Hematopoietic multipotent progenitor cell treated with erythropoietin and hydrocortisone succinate and interleukin-3 and kit ligand, for 6 days (in vitro differentiated cells): ENCODE measurements at regions not wholly inside any gene's neighbourhood (a gene's known extent, or its start where the extent isn't known, plus 50 kb on each side); places are given as distances from the start of the nearest gene placed in this dataset.
A peak's percentile ranks its signal among the peaks of the same experiment; 100 is the strongest.
"Not testable (repeated sequence)": the region's sequence is repeated elsewhere in the genome, so short reads cannot be mapped to it uniquely, and the experiment has no call there.

ENCODE experiments used
- DNase-seq: peaks from one replicate; pipeline ENCODE4 v3.0.0-alpha.2; 2015

DNA sequence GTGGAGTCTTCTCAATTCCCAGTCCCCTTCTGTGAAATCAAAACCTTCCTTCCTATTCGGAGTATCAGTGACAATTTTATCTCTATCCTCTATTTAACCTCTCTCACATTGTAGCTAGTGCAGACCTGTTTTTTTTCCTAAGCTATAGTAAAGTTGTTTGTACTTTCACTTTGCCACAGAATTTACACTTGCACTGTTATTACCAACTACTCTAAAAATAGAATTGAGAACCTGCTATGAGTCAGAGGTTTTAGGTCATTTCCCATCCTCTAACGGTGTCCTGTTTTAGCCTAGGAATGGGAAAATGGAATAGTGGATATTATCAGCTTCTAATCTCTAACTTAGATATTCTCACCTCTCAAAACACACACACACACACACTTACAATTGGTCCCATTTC, 862.7 kb downstream of the NCAM2 start:
- DNase-seq, result no peak

- DNase-seq, result no peak
Measured at GRCh38 chr21:21864321-21864840, 866.2 kb downstream of the NCAM2 start.

DNA sequence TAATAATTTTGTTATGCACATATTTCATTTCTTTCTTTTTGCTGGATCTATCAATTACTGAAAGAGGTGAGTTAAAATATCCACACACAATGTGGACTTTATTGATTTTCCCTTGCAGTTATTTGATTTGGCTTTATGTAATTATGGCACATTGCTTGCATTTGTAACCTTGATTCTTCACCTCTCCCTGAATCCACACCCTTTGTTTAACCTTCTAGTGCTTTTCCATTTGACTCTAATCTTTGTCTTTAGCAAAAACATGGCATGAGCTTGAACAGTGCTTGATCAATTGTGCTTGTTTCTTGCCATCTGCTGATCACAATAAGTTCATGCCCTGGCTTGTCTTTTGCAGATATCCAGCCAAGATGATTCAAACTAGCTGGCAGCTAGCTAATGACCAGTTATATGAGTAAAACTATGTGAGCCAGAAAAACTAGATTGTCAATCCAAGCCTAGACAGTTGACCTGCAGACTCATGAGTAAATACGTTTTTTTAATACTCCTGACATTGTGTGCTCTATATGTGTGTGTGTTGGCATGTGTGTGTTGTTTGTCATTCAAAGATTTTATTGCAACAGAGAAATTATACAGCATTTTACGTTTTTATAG, 899.2 kb downstream of the NCAM2 start:
- DNase-seq, result no peak

DNA sequence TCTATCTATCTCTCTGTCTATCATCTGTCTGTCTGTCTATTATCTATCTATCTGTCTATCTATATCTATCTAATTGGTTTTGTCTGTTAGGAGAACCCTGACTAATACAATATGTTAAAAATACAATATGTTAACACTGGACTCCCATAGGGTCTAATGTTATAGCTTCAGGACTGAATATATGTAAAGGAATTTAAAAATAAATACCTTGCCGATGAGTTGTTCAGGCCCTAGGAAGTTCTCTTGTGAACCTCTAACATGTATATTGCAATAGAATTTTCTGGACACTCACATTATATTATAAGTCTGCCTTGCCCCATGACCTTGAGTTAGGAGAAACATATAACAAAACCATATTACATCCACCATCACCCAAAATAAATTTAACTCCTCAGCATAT, 900.6 kb downstream of the NCAM2 start:
- DNase-seq, result no peak

- DNase-seq, result not testable (repeated sequence)
Measured at GRCh38 chr21:21902416-21902815, 904.2 kb downstream of the NCAM2 start.

- DNase-seq, result no peak
Measured at GRCh38 chr21:21907271-21907670, 909.1 kb downstream of the NCAM2 start.

- no peak for DNase-seq
Measured at GRCh38 chr21:21915816-21916215, 917.6 kb downstream of the NCAM2 start.

DNA sequence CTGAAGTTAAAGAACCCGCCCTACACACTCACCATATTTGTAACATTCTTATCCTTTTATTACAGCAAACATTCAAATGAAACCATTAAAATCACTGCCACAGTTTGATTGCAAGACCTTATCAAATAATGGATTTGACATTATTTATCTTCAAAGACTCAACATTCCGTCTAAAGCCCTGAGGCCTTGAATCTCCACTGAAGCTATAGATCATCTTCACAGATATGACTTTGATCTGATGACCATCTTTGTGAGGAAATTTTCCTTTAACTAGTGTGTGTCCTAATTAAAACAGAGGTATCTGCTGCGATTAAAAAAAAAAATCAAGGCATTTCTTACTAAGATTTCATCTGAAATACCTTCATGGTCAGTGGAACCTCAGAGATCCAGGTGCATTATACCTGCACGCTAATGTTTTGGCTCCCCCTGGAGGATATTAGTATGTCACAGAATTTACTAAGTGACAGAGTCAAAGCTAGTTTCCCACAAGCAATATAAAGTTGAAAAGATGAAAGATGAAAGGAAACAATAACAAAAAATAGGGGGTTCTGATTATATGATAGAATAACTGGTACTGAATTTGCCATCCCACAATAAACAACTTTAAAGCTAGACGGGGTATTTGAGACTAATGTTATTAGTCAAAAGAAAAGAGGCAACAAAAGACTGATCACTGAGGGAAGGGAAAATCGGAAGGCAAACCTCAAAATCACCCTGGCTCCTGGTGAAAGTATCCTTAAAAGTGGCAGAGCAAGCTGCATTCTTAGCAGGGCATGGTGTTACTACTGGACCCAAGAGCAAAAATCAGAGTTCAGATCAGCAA, 923.4 kb downstream of the NCAM2 start:
- DNase-seq, result peak; percentile 22

DNA sequence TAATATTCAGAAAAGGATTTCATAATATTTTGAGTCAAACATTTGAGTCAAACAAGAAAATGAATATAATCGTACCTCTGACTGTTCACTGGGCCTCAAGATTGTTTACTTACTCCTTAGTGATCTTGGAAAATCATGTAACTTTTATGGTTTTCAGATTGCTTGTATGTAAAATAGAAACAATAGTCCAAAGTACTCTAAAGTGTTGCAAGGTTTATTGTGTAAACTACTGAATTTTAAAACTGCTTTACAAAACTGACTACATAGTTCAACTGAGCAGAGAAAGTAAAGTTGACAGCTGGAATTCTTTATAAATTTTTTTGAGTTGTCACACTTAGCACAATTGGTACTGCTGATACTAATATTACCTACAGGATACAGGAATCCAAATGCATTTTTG, 931.0 kb downstream of the NCAM2 start:
- no peak for DNase-seq

DNA sequence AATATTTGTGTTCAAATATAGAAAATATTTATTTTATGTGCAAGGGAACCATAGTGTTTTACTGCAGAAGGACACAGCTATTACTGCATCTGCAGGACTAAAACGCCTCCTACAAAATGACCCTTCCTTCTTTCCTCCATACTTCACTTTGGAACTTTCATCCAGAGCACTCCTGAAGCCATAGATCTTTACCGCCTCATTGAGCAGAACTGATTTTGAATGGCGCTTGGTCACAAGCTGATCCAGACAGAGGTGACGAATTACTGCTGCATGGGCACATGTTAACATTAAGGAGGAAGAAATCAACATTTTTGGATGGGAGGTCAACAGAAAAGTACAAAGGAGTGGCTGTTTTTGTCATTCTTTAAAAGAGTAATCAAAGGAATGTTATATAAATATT, 931.6 kb downstream of the NCAM2 start:
- no peak for DNase-seq

DNA sequence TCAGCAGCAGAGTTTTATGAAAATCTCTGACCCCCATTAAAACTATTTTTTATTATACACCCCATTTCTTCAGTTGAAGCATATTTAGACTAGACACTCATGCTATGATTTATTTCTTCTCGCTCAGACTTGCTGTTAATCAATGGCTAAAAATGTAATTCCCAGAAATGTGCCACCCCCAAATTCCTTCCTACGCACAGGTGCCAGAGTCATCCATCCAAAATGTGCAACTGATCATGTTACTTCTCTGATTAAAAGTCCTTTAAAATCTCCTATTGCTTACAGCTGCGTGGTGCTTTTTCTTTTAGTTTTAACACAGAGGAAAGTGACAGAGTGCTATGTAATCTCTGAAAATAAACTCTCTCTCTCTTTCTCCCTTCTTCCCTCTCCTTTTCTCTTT, 954.4 kb downstream of the NCAM2 start:
- no peak for DNase-seq

DNA sequence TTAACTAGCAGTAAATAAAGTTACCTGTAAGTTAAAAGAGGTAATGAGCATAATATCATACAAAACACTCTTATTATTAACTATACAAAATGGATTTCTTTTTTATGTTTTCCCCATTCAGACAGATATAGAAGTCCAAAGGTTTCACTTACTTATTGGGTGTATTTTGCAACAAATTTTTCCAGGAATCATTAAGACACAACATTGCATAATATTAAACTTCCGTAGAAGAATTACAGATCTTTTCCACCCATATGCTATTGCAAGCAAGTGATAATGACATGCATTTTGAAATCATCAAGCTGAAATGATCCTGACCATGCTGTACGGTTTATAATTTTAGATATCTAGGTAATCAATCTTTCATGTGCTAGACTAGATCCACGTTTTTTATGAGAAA, 957.0 kb downstream of the NCAM2 start:
- DNase-seq, result no peak

- DNase-seq, result no peak
Measured at GRCh38 chr21:21957490-21957889, 959.3 kb downstream of the NCAM2 start.

- DNase-seq, result no peak
Measured at GRCh38 chr21:21963911-21964310, 965.7 kb downstream of the NCAM2 start.

DNA sequence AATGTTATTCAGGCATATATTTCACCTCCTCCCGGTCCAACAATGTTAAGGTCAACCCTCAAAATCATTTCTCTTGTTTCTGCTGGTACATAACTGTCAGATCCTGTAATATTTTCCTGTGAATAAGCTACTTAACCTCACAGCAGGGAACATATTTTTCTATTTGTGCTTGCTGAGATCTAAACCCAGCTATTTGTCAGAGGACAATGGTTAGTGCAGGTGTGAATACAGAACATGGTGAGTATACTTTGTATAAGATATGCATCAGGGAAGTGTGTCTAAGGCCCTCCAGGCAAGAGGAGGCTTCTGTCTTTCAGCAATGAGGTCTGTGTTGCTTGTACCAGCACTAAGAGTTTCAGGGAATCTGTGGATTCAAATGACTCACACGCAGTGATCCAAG, 970.6 kb downstream of the NCAM2 start:
- DNase-seq, result no peak

DNA sequence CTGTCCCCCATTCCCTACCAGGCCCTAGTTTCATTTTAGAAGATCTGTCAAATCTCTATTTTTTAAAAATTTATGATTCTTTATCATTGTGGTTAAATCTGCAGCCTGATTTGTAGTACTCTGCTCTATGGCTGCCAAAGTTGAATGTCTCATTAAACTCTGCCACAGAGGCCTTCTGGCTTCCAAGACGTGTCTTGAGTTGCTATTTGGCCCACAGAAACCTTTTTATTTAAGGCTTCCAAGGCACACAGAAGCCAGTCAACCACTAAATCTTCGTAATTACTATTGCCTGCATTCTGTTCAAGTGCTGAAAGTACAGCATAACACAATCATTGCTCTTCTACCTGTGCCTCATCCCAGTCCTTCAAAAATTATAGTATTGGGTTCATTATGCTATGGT, 971.0 kb downstream of the NCAM2 start:
- no peak for DNase-seq

GRCh38 chr21:21971384-21971783, 973.2 kb downstream of the NCAM2 start:
- no peak for DNase-seq

GRCh38 chr21:21973806-21974205, 975.6 kb downstream of the NCAM2 start:
- DNase-seq, result no peak

GRCh38 chr21:21996891-21997290, 998.7 kb downstream of the NCAM2 start:
- DNase-seq, result no peak

GRCh38 chr21:21997390-21998333, 999.5 kb downstream of the NCAM2 start:
- DNase-seq, result no peak

- no peak for DNase-seq
Measured at GRCh38 chr21:22019766-22020165, 1021.6 kb downstream of the NCAM2 start.

DNA sequence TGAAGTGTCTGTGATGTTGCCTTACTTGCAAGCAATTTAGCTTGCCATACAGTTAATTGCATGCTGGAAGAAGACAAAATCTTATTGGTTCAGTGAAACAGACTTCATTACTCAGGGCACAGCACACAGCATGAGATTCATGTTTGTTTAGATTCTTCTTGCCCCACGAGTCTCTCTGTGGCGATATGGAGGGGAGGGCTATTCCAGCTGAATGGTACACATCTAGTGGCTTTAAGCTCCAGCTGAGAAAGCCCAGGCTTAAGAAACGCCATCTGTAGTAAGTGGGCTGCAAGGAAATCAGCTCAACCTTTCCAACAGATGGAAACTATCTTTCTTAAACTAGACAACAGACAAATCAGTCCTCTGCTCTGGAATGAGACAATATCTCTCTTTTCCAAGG, 1022.0 kb downstream of the NCAM2 start:
- no peak for DNase-seq

DNA sequence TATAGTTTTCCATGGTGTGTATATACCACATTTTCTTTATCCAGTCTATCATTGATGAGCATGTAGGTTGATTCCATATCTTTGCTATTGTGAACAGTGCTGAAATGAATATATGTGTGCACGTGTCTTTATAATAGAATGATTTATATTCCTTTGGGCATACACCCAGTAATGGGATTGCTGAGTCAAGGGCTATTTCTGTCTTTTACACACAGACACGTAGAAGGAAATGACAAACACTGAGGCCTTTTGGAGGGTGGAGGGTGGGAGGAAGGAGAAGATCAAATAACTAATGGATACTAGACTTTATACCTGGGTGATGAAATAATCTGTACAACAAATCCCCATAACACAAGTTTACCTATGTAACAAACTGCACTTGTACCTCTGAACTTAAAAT, 1025.7 kb downstream of the NCAM2 start:
- not testable (repeated sequence) for DNase-seq
